H9 (cell line): ENCODE measurements at regions not wholly inside any gene's neighbourhood (a gene's known extent, or its start where the extent isn't known, plus 50 kb on each side); places are given as distances from the start of the nearest gene placed in this dataset.

Source experiments
- DNase-seq: peaks from one replicate; pipeline ENCODE4 v3.0.0-alpha.2; 2017
- H2AFZ ChIP-seq: one replicate; pipeline ENCODE4 v1.6.1; 2013; ENCODE audit warnings: mild to moderate bottlenecking, low read length, control low read depth, moderate library complexity
- H2AK5ac ChIP-seq: 2 replicates; pipeline ENCODE4 v1.6.1; 2013; ENCODE audit warnings: low read length, control low read depth, mixed read lengths; ENCODE audit not compliant: insufficient read length
- H2BK120ac ChIP-seq: one replicate; pipeline ENCODE4 v1.6.1; 2013; ENCODE audit warnings: low read depth, mild to moderate bottlenecking, low read length, control low read depth, inconsistent platforms; ENCODE audit not compliant: poor library complexity, severe bottlenecking
- H2BK12ac ChIP-seq: 2 replicates; pipeline ENCODE4 v1.6.1; 2013; ENCODE audit warnings: low read length, control low read depth, mixed read lengths, low read depth; ENCODE audit not compliant: insufficient read length
- H2BK15ac ChIP-seq: 2 replicates; pipeline ENCODE4 v1.6.1; 2013; ENCODE audit warnings: low read depth, low read length, control low read depth
- H2BK20ac ChIP-seq: one replicate; pipeline ENCODE4 v1.6.1; 2013; ENCODE audit warnings: low read depth, mild to moderate bottlenecking, low read length, control low read depth, inconsistent platforms; ENCODE audit not compliant: poor library complexity, severe bottlenecking
- H2BK5ac ChIP-seq: 2 replicates; pipeline ENCODE4 v1.6.1; 2013; ENCODE audit warnings: low read length, control low read depth, mixed read lengths; ENCODE audit not compliant: insufficient read length
- H3K14ac ChIP-seq: 2 replicates; pipeline ENCODE4 v1.6.1; 2013; ENCODE audit warnings: low read length, control low read depth; ENCODE audit not compliant: insufficient read depth
- H3K18ac ChIP-seq: 2 replicates; pipeline ENCODE4 v1.6.1; 2013; ENCODE audit warnings: low read depth, mild to moderate bottlenecking, mixed read lengths, low read length, control low read depth; ENCODE audit not compliant: insufficient read length
- H3K23ac ChIP-seq: 2 replicates; pipeline ENCODE4 v1.6.1; 2013; ENCODE audit warnings: low read length, control low read depth, mixed read lengths, low read depth; ENCODE audit not compliant: insufficient read length
- H3K23me2 ChIP-seq: 2 replicates; pipeline ENCODE4 v1.6.1; 2013; ENCODE audit warnings: low read depth, mild to moderate bottlenecking, mixed read lengths, low read length, control low read depth; ENCODE audit not compliant: insufficient read length, poor library complexity, severe bottlenecking
- H3K27ac ChIP-seq: 2 replicates; pipeline ENCODE4 v1.5.1; 2013; ENCODE audit warnings: low read length, control low read depth, mixed read lengths, low read depth; ENCODE audit not compliant: insufficient read length
- H3K27me3 ChIP-seq: 2 replicates; pipeline ENCODE4 v1.6.1; 2013; ENCODE audit warnings: low read length, control low read depth, inconsistent platforms; ENCODE audit not compliant: insufficient read depth
- H3K4ac ChIP-seq: 2 replicates; pipeline ENCODE4 v1.6.1; 2013; ENCODE audit warnings: low read depth, mild to moderate bottlenecking, control low read depth, inconsistent platforms, low read length, moderate library complexity
- H3K4me1 ChIP-seq: 2 replicates; pipeline ENCODE4 v1.6.1; 2013; ENCODE audit warnings: low read length, control low read depth, inconsistent platforms; ENCODE audit not compliant: insufficient read depth
- H3K4me2 ChIP-seq: 2 replicates; pipeline ENCODE4 v1.6.1; 2013; ENCODE audit warnings: low read length, control low read depth, mixed read lengths; ENCODE audit not compliant: insufficient read length, insufficient read depth
- H3K56ac ChIP-seq: 2 replicates; pipeline ENCODE4 v1.6.1; 2013; ENCODE audit warnings: low read depth, mild to moderate bottlenecking, mixed read lengths, low read length, control low read depth; ENCODE audit not compliant: insufficient read length
- H3K79me1 ChIP-seq: 2 replicates; pipeline ENCODE4 v1.6.1; 2013; ENCODE audit warnings: low read depth, mild to moderate bottlenecking, moderate library complexity, low read length, control low read depth, inconsistent platforms; ENCODE audit not compliant: insufficient read depth, poor library complexity, severe bottlenecking
- H3K79me2 ChIP-seq: 2 replicates; pipeline ENCODE4 v1.6.1; 2013; ENCODE audit warnings: low read length, control low read depth, inconsistent platforms; ENCODE audit not compliant: insufficient read depth
- H3K9ac ChIP-seq: 2 replicates; pipeline ENCODE4 v1.6.1; 2013; ENCODE audit warnings: low read length, control low read depth, mixed read lengths; ENCODE audit not compliant: insufficient read length; ENCODE audit errors: extremely low read depth
- H3K9me3 ChIP-seq: one replicate; pipeline ENCODE4 v1.6.1; 2013; ENCODE audit warnings: low read depth, low read length, inconsistent platforms; ENCODE audit not compliant: control insufficient read depth
- H3T11ph ChIP-seq: one replicate; pipeline ENCODE4 v1.6.1; 2013; ENCODE audit warnings: mild to moderate bottlenecking, low read length, control low read depth, inconsistent platforms
- H4K20me1 ChIP-seq: one replicate; pipeline ENCODE4 v1.6.1; 2013; ENCODE audit not compliant: control insufficient read depth, insufficient read length, insufficient read depth
- H4K5ac ChIP-seq: 2 replicates; pipeline ENCODE4 v1.6.1; 2013; ENCODE audit warnings: low read depth, mild to moderate bottlenecking, mixed read lengths, low read length, control low read depth; ENCODE audit not compliant: insufficient read length
- H4K8ac ChIP-seq: replicated peaks from 2 replicates; pipeline ENCODE4 v1.6.1; 2013; ENCODE audit warnings: low read length, control low read depth, mixed read lengths, low read depth; ENCODE audit not compliant: insufficient read length
- H4K91ac ChIP-seq: 2 replicates; pipeline ENCODE4 v1.6.1; 2013; ENCODE audit warnings: low read depth, mild to moderate bottlenecking, moderate library complexity, mixed read lengths, low read length, control low read depth; ENCODE audit not compliant: insufficient read length
- H3K27ac Mint-ChIP-seq, 3 experiments: 2 replicates in 2 of 3; 3 replicates in 1 of 3; pipeline ENCODE4 v1.8.0; 2020 to 2021; ENCODE audit warnings: mixed read lengths in 3 of 3, mild to moderate bottlenecking in 1 of 3, moderate library complexity in 1 of 3
- H3K27me3 Mint-ChIP-seq: 2 replicates; pipeline ENCODE4 v1.8.0; 2021; ENCODE audit warnings: low read depth, mild to moderate bottlenecking, moderate library complexity, mixed read lengths
- H3K36me3 Mint-ChIP-seq, 3 experiments: 2 replicates in 2 of 3; 3 replicates in 1 of 3; pipeline ENCODE4 v1.8.0; 2020 to 2021; ENCODE audit warnings: low read depth in 3 of 3, mixed read lengths in 3 of 3; ENCODE audit not compliant: insufficient read depth in 1 of 3
- H3K4me1 Mint-ChIP-seq, 2 experiments: 2 replicates each; pipeline ENCODE4 v1.8.0; 2020; ENCODE audit warnings: mixed read lengths in 2 of 2
- H3K4me3 Mint-ChIP-seq, 2 experiments: 2 replicates in 1 of 2; 3 replicates in 1 of 2; pipeline ENCODE4 v1.8.0; 2020 to 2021; ENCODE audit warnings: mild to moderate bottlenecking in 2 of 2, mixed read lengths in 2 of 2, moderate library complexity in 1 of 2
- H3K9me3 Mint-ChIP-seq, 2 experiments: 2 replicates in 1 of 2; 3 replicates in 1 of 2; pipeline ENCODE4 v1.8.0; 2020; ENCODE audit warnings: mild to moderate bottlenecking in 2 of 2, mixed read lengths in 2 of 2, moderate library complexity in 1 of 2
- CTCF ChIP-seq: fragments of 200-600 bp; sonication (generic); conservative IDR thresholded peaks from 3 replicates; pipeline ENCODE4 v1.8.0; 2021; ENCODE audit warnings: antibody characterized with exemption, mild to moderate bottlenecking
- WGBS: extraction: QIAGEN DNeasy Blood & Tissue Kit; methylation state at CpG from one replicate; pipeline ENCODE4 v1.1.7; 2013; ENCODE audit warnings: missing lambda C conversion rate, low lambda C conversion rate, mixed read lengths; ENCODE audit not compliant: insufficient read length; ENCODE audit errors: extremely low coverage; 5-methylcytosine and 5-hydroxymethylcytosine counted together

- no peak overlapping the region for H3K27ac ChIP-seq
- TF ChIP-seq CTCF: no peak
- H3K4me1 Mint-ChIP-seq: no peaks in the 10 kb centered on the region
- no peaks in the 10 kb centered on the region for H3K23me2 ChIP-seq
- H2BK12ac ChIP-seq: no peak overlapping the region
- no peaks in the 10 kb centered on the region for H4K20me1 ChIP-seq
- H3K56ac ChIP-seq: no peak overlapping the region
- no peak overlapping the region for H3K23ac ChIP-seq
- H3K18ac ChIP-seq: no peak overlapping the region
- no peak overlapping the region for H3T11ph ChIP-seq
- no peak overlapping the region for H3K4me2 ChIP-seq
- H3K27me3 ChIP-seq: no peaks in the 10 kb centered on the region
- H2BK120ac ChIP-seq: no peak overlapping the region
- no CpG with 5 or more reads among the region's 1 CpG for whole genome bisulfite sequencing
- H2BK20ac ChIP-seq: no peak overlapping the region
- no peaks in the 10 kb centered on the region for H3K9me3 ChIP-seq
- no peaks in the 10 kb centered on the region for H3K9me3 Mint-ChIP-seq
- no peaks in the 10 kb centered on the region for H3K36me3 Mint-ChIP-seq
- H3K27me3 Mint-ChIP-seq: no peaks in the 10 kb centered on the region
- H3K27ac Mint-ChIP-seq: no peak overlapping the region
- H3K14ac ChIP-seq: no peak overlapping the region
- H3K9ac ChIP-seq: no peak overlapping the region
- no peak overlapping the region for H4K91ac ChIP-seq
- H2AK5ac ChIP-seq: no peak overlapping the region
- no peak overlapping the region for H3K4me3 Mint-ChIP-seq
- H3K4me1 ChIP-seq: no peaks in the 10 kb centered on the region
- H3K79me2 ChIP-seq: no peaks in the 10 kb centered on the region
- no peak overlapping the region for H2BK15ac ChIP-seq
- H3K4ac ChIP-seq: no peak overlapping the region
- no peak overlapping the region for H2AFZ ChIP-seq
- no peaks in the 10 kb centered on the region for H3K79me1 ChIP-seq
- H4K5ac ChIP-seq: no peak overlapping the region
- no peak for DNase-seq
- H2BK5ac ChIP-seq: no peak overlapping the region
- H4K8ac ChIP-seq: no peak overlapping the region
Measured at GRCh38 chr13:84096216-84096615, 213.9 kb upstream of the SLITRK1 start.
